B cell (primary cell): ENCODE measurements at regions not wholly inside any gene's neighbourhood (a gene's known extent, or its start where the extent isn't known, plus 50 kb on each side); places are given as distances from the start of the nearest gene placed in this dataset.

Source experiments
- ATAC-seq: fragments of 200-7000 bp; cut with Tn5 transposase; one replicate; pipeline ENCODE4 v1.10.0; 2021; ENCODE audit warnings: low read depth, mild to moderate bottlenecking, moderate number of reproducible peaks, moderate library complexity
- CTCF ChIA-PET: fragments of 350-600 bp; sonication (Branson Sonifier 250); formaldehyde crosslinking; loops from one replicate; lab custom pipeline; 2021; ENCODE audit warnings: antibody characterized with exemption, inconsistent platforms; lab: Charles Lee
- POLR2A ChIA-PET: fragments of 350-600 bp; sonication (Branson Sonifier 250); formaldehyde crosslinking; loops from one replicate; lab custom pipeline; 2021; ENCODE audit warnings: antibody characterized with exemption; lab: Charles Lee
- DNase-seq: peaks from one replicate; pipeline ENCODE4 v3.0.0; 2013
- H2AFZ ChIP-seq: 2 replicates; pipeline ENCODE4 v1.6.1; 2012; ENCODE audit warnings: mild to moderate bottlenecking, low read depth, low read length; ENCODE audit not compliant: insufficient read depth, poor library complexity, severe bottlenecking
- H3K27ac ChIP-seq, 2 donors: 1 replicate in 1 of 2; 2 replicates in 1 of 2; pipeline ENCODE4 v1.5.1; 2012 to 2013; ENCODE audit warnings: low read length in 2 of 2, mild to moderate bottlenecking in 2 of 2, moderate library complexity in 1 of 2
- H3K27me3 ChIP-seq, 4 experiments: fragments of 200-600 bp in 1 of 4; sonication (generic) in 1 of 4; replicated peaks in 1 of 4; 1 replicate in 2 of 4; 2 replicates in 2 of 4; pipeline versions ENCODE4 v1.6.1 to v1.7.0; 2013 to 2016; ENCODE audit warnings: low read length in 3 of 4, mild to moderate bottlenecking in 2 of 4, mixed read lengths in 1 of 4, moderate library complexity in 1 of 4; ENCODE audit not compliant: insufficient read depth in 4 of 4, control insufficient read depth in 3 of 4; ENCODE audit errors: control extremely low read depth in 1 of 4
- H3K36me3 ChIP-seq, 2 experiments: replicated peaks in 1 of 2; 1 replicate in 1 of 2; 2 replicates in 1 of 2; pipeline versions ENCODE4 v1.6.1 to v1.7.1; 2013; ENCODE audit warnings: low read length in 1 of 2; ENCODE audit not compliant: insufficient read depth in 2 of 2, control insufficient read depth in 1 of 2; ENCODE audit errors: control extremely low read depth in 1 of 2, extremely low read depth in 1 of 2
- H3K4me1 ChIP-seq, 2 donors: fragments of 200-600 bp in 1 of 2; sonication (generic) in 1 of 2; 1 replicate in 1 of 2; 2 replicates in 1 of 2; pipeline versions ENCODE4 v1.5.1 to v1.6.1; 2013 to 2017; ENCODE audit warnings: low read length in 2 of 2; ENCODE audit not compliant: control insufficient read depth in 2 of 2, insufficient read depth in 2 of 2
- H3K4me2 ChIP-seq: replicated peaks from 2 replicates; pipeline ENCODE3; 2012; ENCODE audit warnings: mild to moderate bottlenecking, low read depth, low read length; ENCODE audit not compliant: poor library complexity, severe bottlenecking
- H3K4me3 ChIP-seq, 5 experiments: fragments of 200-600 bp in 1 of 5; sonication (generic) in 1 of 5; 1 replicate in 3 of 5; 2 replicates in 2 of 5; pipeline versions ENCODE4 v1.5.1 to v1.7.0; 2011 to 2016; ENCODE audit warnings: low read length in 4 of 5, mild to moderate bottlenecking in 4 of 5, low read depth in 2 of 5, control low read depth in 1 of 5, moderate library complexity in 1 of 5; ENCODE audit not compliant: insufficient read depth in 1 of 5; ENCODE audit errors: control extremely low read depth in 1 of 5, extremely low read depth in 1 of 5
- H3K79me2 ChIP-seq: fragments of 200-600 bp; sonication (generic); one replicate; pipeline ENCODE4 v1.6.0; 2016; ENCODE audit warnings: low read length; ENCODE audit not compliant: control insufficient read depth, insufficient read depth
- H3K9ac ChIP-seq: fragments of 200-600 bp; sonication (generic); 2 replicates; pipeline ENCODE4 v1.6.1; 2017; ENCODE audit warnings: mild to moderate bottlenecking, low read length, moderate library complexity
- H3K9me3 ChIP-seq, 3 donors: one replicate each; pipeline versions ENCODE4 v1.6.1 to v1.7.1; 2013; ENCODE audit warnings: low read length in 2 of 3; ENCODE audit not compliant: control insufficient read depth in 2 of 3, insufficient read depth in 1 of 3; ENCODE audit errors: control extremely low read depth in 1 of 3
- H4K20me1 ChIP-seq: 2 replicates; pipeline ENCODE4 v1.6.0; 2012; ENCODE audit warnings: mild to moderate bottlenecking, low read length; ENCODE audit not compliant: insufficient read depth, control insufficient read depth, poor library complexity, severe bottlenecking
- H3K27ac Mint-ChIP-seq: one replicate; pipeline ENCODE4 v1.8.0; 2021; ENCODE audit warnings: mixed read lengths
- H3K27me3 Mint-ChIP-seq: one replicate; pipeline ENCODE4 v1.8.0; 2021; ENCODE audit warnings: mixed read lengths
- H3K4me1 Mint-ChIP-seq: one replicate; pipeline ENCODE4 v1.8.0; 2021; ENCODE audit warnings: mixed read lengths
- H3K4me3 Mint-ChIP-seq: one replicate; pipeline ENCODE4 v1.8.0; 2021; ENCODE audit warnings: mixed read lengths
- H3K9me3 Mint-ChIP-seq: one replicate; pipeline ENCODE4 v1.8.0; 2022; ENCODE audit warnings: mixed read lengths; ENCODE audit not compliant: insufficient read depth
- EZH2 ChIP-seq: IDR thresholded peaks from 2 replicates; pipeline ENCODE4 v1.6.1; 2012; ENCODE audit warnings: borderline replicate concordance, low read depth, mild to moderate bottlenecking, moderate library complexity, low read length; ENCODE audit not compliant: insufficient read depth, poor library complexity, severe bottlenecking
- WGBS: methylation state at CpG from one replicate; pipeline ENCODE4 v1.1.5; 2013; ENCODE audit warnings: missing lambda C conversion rate; ENCODE audit not compliant: insufficient coverage; 5-methylcytosine and 5-hydroxymethylcytosine counted together
- intact Hi-C: fragments of 100-400 bp; cut with micrococcal nuclease; formaldehyde crosslinking; loops from one replicate; pipeline ENCODE4 v1.10.0; 2022
- TF ChIP-seq, protein P1 (sequence below): fragments of 200-600 bp; IDR thresholded peaks from one replicate; pipeline ENCODE4 v1.8.0; 2022; ENCODE audit warnings: antibody characterized with exemption, mild to moderate bottlenecking

- no peak for TF ChIP-seq EZH2
- TF ChIP-seq, protein P1, sequence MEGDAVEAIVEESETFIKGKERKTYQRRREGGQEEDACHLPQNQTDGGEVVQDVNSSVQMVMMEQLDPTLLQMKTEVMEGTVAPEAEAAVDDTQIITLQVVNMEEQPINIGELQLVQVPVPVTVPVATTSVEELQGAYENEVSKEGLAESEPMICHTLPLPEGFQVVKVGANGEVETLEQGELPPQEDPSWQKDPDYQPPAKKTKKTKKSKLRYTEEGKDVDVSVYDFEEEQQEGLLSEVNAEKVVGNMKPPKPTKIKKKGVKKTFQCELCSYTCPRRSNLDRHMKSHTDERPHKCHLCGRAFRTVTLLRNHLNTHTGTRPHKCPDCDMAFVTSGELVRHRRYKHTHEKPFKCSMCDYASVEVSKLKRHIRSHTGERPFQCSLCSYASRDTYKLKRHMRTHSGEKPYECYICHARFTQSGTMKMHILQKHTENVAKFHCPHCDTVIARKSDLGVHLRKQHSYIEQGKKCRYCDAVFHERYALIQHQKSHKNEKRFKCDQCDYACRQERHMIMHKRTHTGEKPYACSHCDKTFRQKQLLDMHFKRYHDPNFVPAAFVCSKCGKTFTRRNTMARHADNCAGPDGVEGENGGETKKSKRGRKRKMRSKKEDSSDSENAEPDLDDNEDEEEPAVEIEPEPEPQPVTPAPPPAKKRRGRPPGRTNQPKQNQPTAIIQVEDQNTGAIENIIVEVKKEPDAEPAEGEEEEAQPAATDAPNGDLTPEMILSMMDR = no peak
- H3K27ac Mint-ChIP-seq = no peak overlapping the region
- DNase-seq (no peak), ATAC-seq (no peak)
- Histone ChIP-seq H3K36me3 (no peaks in the 10 kb centered on the region), H3K79me2 (no peaks in the 10 kb centered on the region), H3K27me3 (no peaks in the 10 kb centered on the region), H3K9ac (no peak overlapping the region), H3K9me3 (no peaks in the 10 kb centered on the region), H3K27ac (no peak overlapping the region), H4K20me1 (no peaks in the 10 kb centered on the region), H3K4me2 (no peak overlapping the region), H2AFZ (no peak overlapping the region), H3K4me1 (no peaks in the 10 kb centered on the region), H3K4me3 (no peak overlapping the region)
- no peaks in the 10 kb centered on the region for H3K4me1 Mint-ChIP-seq
- intact Hi-C loops = no loop called here
- H3K4me3 Mint-ChIP-seq = no peak overlapping the region
- H3K27me3 Mint-ChIP-seq = peaks cover 13% of the 10 kb centered on the region
- CTCF ChIA-PET = no interaction called here
- 93% methylated on average over 7 of the region's 20 CpGs for WGBS
- POLR2A ChIA-PET = no interaction called here
- H3K9me3 Mint-ChIP-seq = no peaks in the 10 kb centered on the region
Measured at GRCh38 chr15:88990185-88990679, 77.1 kb upstream of the MFGE8 start.

GRCh38 chr15:88992216-88992615, 79.0 kb upstream of the MFGE8 start:
- no peak for TF ChIP-seq EZH2
- TF ChIP-seq, protein P1 = no peak
- Histone ChIP-seq H3K4me1 (no peaks in the 10 kb centered on the region), H3K36me3 (no peaks in the 10 kb centered on the region), H3K27me3 (peaks cover 0 to under 1% (median 0%) of the 10 kb centered on the region in 4 experiments), H3K79me2 (no peaks in the 10 kb centered on the region), H3K9ac (no peak overlapping the region), H3K9me3 (no peaks in the 10 kb centered on the region), H3K27ac (no peak overlapping the region), H3K4me2 (no peak overlapping the region), H4K20me1 (no peaks in the 10 kb centered on the region), H2AFZ (no peak overlapping the region), H3K4me3 (no peak overlapping the region)
- ChIA-PET POLR2A (no interaction called here), CTCF (no interaction called here)
- DNase-seq = no peak
- H3K4me3 Mint-ChIP-seq = no peak overlapping the region
- ATAC-seq = no peak
- H3K9me3 Mint-ChIP-seq = no peaks in the 10 kb centered on the region
- 94% methylated on average over 2 of the region's 3 CpGs for WGBS
- no peaks in the 10 kb centered on the region for H3K4me1 Mint-ChIP-seq
- H3K27ac Mint-ChIP-seq = no peak overlapping the region
- intact Hi-C loops = no loop called here
- H3K27me3 Mint-ChIP-seq = peaks cover 21% of the 10 kb centered on the region
